HepG2 (cell line): ENCODE measurements at regions not wholly inside any gene's neighbourhood (a gene's known extent, or its start where the extent isn't known, plus 50 kb on each side); places are given as distances from the start of the nearest gene placed in this dataset.

ENCODE experiments used
- ATAC-seq: fragments of 200-7000 bp; cut with Tn5 transposase; 3 replicates; pipeline ENCODE4 v1.9.1; 2020; ENCODE audit warnings: mild to moderate bottlenecking, moderate library complexity
- BruUV-seq: library from RNA; stranded (reverse); fragments of 400-500 nt; replicated peaks from 2 replicates; lab custom pipeline; 2021; lab: Mats Ljungman, UMichigan
- CTCF ChIA-PET: fragments of 300-600 bp; formaldehyde crosslinking; extraction: SDS; loops from one replicate; lab custom pipeline; 2021; ENCODE audit warnings: low total read pairs, inconsistent platforms, low intra/inter-chr PET ratio; lab: Yijun Ruan, JAX
- POLR2A ChIA-PET: fragments of 350-600 bp; sonication (Branson Sonifier 250); formaldehyde crosslinking; loops from one replicate; lab custom pipeline; 2020; ENCODE audit warnings: antibody characterized with exemption, inconsistent platforms; lab: Yijun Ruan, JAX
- DNase-seq: peaks from one replicate; pipeline ENCODE4 v3.0.0-alpha.2; 2015; ENCODE audit warnings: low spot score
- FAIRE-seq: peaks from 3 replicates; lab custom pipeline; 2011; peaks lifted over from hg19 to GRCh38; lab: Jason Lieb, UNC
- H2AFZ ChIP-seq: one replicate; pipeline ENCODE4 v1.6.1; 2011; ENCODE audit warnings: low read length, inconsistent platforms
- H3K27ac ChIP-seq: fragments of 300-600 bp; 3 replicates; pipeline ENCODE4 v1.8.0; 2011; ENCODE audit warnings: mixed run types, mild to moderate bottlenecking, mixed read lengths, low read length, inconsistent platforms; ENCODE audit not compliant: insufficient read depth; ENCODE audit errors: extremely low read length
- H3K27me3 ChIP-seq, 2 experiments: fragments of 200-600 bp in 1 of 2; 2 replicates in 1 of 2; 3 replicates in 1 of 2; pipeline versions ENCODE4 v1.6.0 to v1.8.0; 2011; ENCODE audit warnings: low read length in 2 of 2, mild to moderate bottlenecking in 2 of 2, moderate library complexity in 2 of 2, inconsistent platforms in 1 of 2; ENCODE audit not compliant: insufficient read depth in 2 of 2, control insufficient read depth in 1 of 2
- H3K36me3 ChIP-seq, 2 experiments: fragments of 200-600 bp in 1 of 2; replicated peaks in 1 of 2; 2 replicates in 1 of 2; 3 replicates in 1 of 2; pipeline versions ENCODE4 v1.5.1 to v1.8.0; 2011; ENCODE audit warnings: low read length in 2 of 2, inconsistent platforms in 1 of 2; ENCODE audit not compliant: insufficient read depth in 2 of 2, control insufficient read depth in 1 of 2
- H3K4me1 ChIP-seq: 2 replicates; pipeline ENCODE4 v1.5.1; 2012; ENCODE audit warnings: low read length, inconsistent platforms; ENCODE audit not compliant: insufficient read depth
- H3K4me2 ChIP-seq: 2 replicates; pipeline ENCODE4 v1.6.0; 2011; ENCODE audit warnings: low read depth, low read length, inconsistent platforms
- H3K4me3 ChIP-seq, 3 experiments: fragments of 200-600 bp in 1 of 3; sonication (generic), shearing (Covaris generic) in 1 of 3; replicated peaks in 1 of 3; 2 replicates each; pipeline ENCODE4 v1.5.1; 2011 to 2016; ENCODE audit warnings: low read length in 3 of 3, inconsistent platforms in 2 of 3, low read depth in 2 of 3, mild to moderate bottlenecking in 2 of 3, control low read depth in 1 of 3, mixed read lengths in 1 of 3; ENCODE audit not compliant: insufficient read depth in 1 of 3
- H3K79me2 ChIP-seq: one replicate; pipeline ENCODE4 v1.6.1; 2011; ENCODE audit warnings: low read length, inconsistent platforms; ENCODE audit not compliant: insufficient read depth
- H3K9ac ChIP-seq: 2 replicates; pipeline ENCODE4 v1.6.0; 2011; ENCODE audit warnings: mild to moderate bottlenecking, low read depth, low read length, inconsistent platforms; ENCODE audit not compliant: insufficient read depth
- H3K9me3 ChIP-seq: 2 replicates; pipeline ENCODE4 v1.5.1; 2012; ENCODE audit warnings: mild to moderate bottlenecking, low read length
- H4K20me1 ChIP-seq: 2 replicates; pipeline ENCODE4 v1.6.0; 2011; ENCODE audit warnings: inconsistent platforms, mild to moderate bottlenecking, low read length, moderate library complexity; ENCODE audit not compliant: insufficient read depth
- ARNT ChIP-seq: fragments of 450-650 bp; IDR thresholded peaks from 2 replicates; pipeline ENCODE4 v1.6.1; 2017
- MAFF ChIP-seq: IDR thresholded peaks from 2 replicates; pipeline ENCODE4 v1.6.1; 2011; ENCODE audit warnings: low read depth, low read length, improper control_type of control experiment
- MAFK ChIP-seq, 2 experiments: IDR thresholded peaks in 1 of 2; conservative IDR thresholded peaks in 1 of 2; 2 replicates each; pipeline ENCODE4 v1.6.1; 2011; ENCODE audit warnings: improper control_type of control experiment in 2 of 2, low read length in 2 of 2
- SNAPC5 ChIP-seq: sonication (generic); formaldehyde crosslinking; IDR thresholded peaks from 2 replicates; pipeline ENCODE4 v1.8.1; 2023; ENCODE audit warnings: mild to moderate bottlenecking, missing genetic modification reagents, borderline replicate concordance
- TCF12 ChIP-seq, 2 experiments: fragments of 450-650 bp in 1 of 2; sonication (generic) in 1 of 2; formaldehyde crosslinking in 1 of 2; IDR thresholded peaks; 2 replicates each; pipeline versions ENCODE4 v1.6.1 to v1.8.0; 2017 to 2022; ENCODE audit warnings: antibody characterized with exemption in 1 of 2, mild to moderate bottlenecking in 1 of 2, missing genetic modification reagents in 1 of 2, moderate library complexity in 1 of 2
- ZBTB44 ChIP-seq: sonication (generic); formaldehyde crosslinking; IDR thresholded peaks from 2 replicates; pipeline ENCODE4 v1.4.0; 2020; ENCODE audit warnings: missing genetic modification reagents
- ZNF225 ChIP-seq: sonication (generic); formaldehyde crosslinking; IDR thresholded peaks from 2 replicates; pipeline ENCODE4 v1.4.0; 2020; ENCODE audit warnings: mild to moderate bottlenecking, missing genetic modification reagents
- ZNF724P ChIP-seq: sonication (generic); formaldehyde crosslinking; IDR thresholded peaks from 2 replicates; pipeline ENCODE4 v1.8.0; 2022; ENCODE audit warnings: missing genetic modification reagents, borderline replicate concordance
- WGBS: methylation state at CpG from one replicate; pipeline ENCODE4 v1.1.6; 2017; ENCODE audit warnings: low lambda C conversion rate; 5-methylcytosine and 5-hydroxymethylcytosine counted together
- in situ Hi-C: cut with HindIII; loops from 2 replicates; pipeline ENCODE4 v1.10.0; 2017; ENCODE audit warnings: low pct_unique_long_range_greater_than_20kb; ENCODE audit not compliant: extremely low pct_ligation_motif_present
- intact Hi-C: fragments of 100-400 bp; cut with micrococcal nuclease; formaldehyde crosslinking; loops from one replicate; pipeline ENCODE4 v1.10.0; 2022; ENCODE audit not compliant: unreplicated experiment
- TF ChIP-seq, protein P1 (sequence below): sonication (generic); formaldehyde crosslinking; IDR thresholded peaks from 2 replicates; pipeline ENCODE4 v1.5.0; 2020; ENCODE audit warnings: mild to moderate bottlenecking, missing genetic modification reagents, moderate library complexity
- TF ChIP-seq, protein P2 (sequence below): sonication (generic); formaldehyde crosslinking; IDR thresholded peaks from 2 replicates; pipeline ENCODE4 v1.4.0; 2020; ENCODE audit warnings: missing genetic modification reagents, mild to moderate bottlenecking, borderline replicate concordance

- TF ChIP-seq, protein P1, sequence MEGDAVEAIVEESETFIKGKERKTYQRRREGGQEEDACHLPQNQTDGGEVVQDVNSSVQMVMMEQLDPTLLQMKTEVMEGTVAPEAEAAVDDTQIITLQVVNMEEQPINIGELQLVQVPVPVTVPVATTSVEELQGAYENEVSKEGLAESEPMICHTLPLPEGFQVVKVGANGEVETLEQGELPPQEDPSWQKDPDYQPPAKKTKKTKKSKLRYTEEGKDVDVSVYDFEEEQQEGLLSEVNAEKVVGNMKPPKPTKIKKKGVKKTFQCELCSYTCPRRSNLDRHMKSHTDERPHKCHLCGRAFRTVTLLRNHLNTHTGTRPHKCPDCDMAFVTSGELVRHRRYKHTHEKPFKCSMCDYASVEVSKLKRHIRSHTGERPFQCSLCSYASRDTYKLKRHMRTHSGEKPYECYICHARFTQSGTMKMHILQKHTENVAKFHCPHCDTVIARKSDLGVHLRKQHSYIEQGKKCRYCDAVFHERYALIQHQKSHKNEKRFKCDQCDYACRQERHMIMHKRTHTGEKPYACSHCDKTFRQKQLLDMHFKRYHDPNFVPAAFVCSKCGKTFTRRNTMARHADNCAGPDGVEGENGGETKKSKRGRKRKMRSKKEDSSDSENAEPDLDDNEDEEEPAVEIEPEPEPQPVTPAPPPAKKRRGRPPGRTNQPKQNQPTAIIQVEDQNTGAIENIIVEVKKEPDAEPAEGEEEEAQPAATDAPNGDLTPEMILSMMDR: peak; percentile 67
- TF ChIP-seq ZBTB44 (CRISPR knock-in tag) (no peak), ZNF724P (CRISPR knock-in tag) (no peak), TCF12 (IDR thresholded peaks at IDR 0.05) (no peak), TCF12 (CRISPR knock-in tag; IDR thresholded peaks at IDR 0.05) (no peak)
- TF ChIP-seq, protein P2, sequence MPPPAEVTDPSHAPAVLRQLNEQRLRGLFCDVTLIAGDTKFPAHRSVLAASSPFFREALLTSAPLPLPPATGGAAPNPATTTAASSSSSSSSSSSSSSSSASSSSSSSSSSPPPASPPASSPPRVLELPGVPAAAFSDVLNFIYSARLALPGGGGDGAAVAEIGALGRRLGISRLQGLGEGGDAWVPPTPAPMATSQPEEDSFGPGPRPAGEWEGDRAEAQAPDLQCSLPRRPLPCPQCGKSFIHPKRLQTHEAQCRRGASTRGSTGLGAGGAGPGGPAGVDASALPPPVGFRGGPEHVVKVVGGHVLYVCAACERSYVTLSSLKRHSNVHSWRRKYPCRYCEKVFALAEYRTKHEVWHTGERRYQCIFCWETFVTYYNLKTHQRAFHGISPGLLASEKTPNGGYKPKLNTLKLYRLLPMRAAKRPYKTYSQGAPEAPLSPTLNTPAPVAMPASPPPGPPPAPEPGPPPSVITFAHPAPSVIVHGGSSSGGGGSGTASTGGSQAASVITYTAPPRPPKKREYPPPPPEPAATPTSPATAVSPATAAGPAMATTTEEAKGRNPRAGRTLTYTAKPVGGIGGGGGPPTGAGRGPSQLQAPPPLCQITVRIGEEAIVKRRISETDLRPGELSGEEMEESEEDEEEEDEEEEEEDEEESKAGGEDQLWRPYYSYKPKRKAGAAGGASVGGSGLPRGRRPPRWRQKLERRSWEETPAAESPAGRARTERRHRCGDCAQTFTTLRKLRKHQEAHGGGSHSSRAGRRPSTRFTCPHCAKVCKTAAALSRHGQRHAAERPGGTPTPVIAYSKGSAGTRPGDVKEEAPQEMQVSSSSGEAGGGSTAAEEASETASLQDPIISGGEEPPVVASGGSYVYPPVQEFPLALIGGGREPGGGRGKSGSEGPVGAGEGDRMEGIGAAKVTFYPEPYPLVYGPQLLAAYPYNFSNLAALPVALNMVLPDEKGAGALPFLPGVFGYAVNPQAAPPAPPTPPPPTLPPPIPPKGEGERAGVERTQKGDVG: no peak
Measured at GRCh38 chr12:23055004-23055403, 430.0 kb downstream of the ETNK1 start (continued).

GRCh38 chr12:23057571-23057970 lies 432.6 kb downstream of the ETNK1 start:
- TF ChIP-seq SNAPC5 (CRISPR knock-in tag) (no peak), MAFK (conservative IDR thresholded peaks at IDR 0.05 in 1 of 2, IDR thresholded peaks at IDR 0.05 in 1 of 2; ENCODE audit: low read length in 2 of 2) (peak; percentile 41 to 70), ZNF225 (no peak), MAFF (peak; percentile 70), ARNT (no peak)
- no peak for FAIRE-seq

More at GRCh38 chr12:23057571-23057970, 432.6 kb downstream of the ETNK1 start:
- H3K79me2 ChIP-seq: no peaks in the 10 kb centered on the region
- H3K9ac ChIP-seq: no peak overlapping the region
- 10% methylated on average over 1 of the region's 2 CpGs for WGBS
- ATAC-seq: no peak
- BruUV-seq: no TSS peak
- no peaks in the 10 kb centered on the region; a peak in 1 of 5 replicates for H3K27me3 ChIP-seq
- H3K36me3 ChIP-seq: no peaks in the 10 kb centered on the region
- H2AFZ ChIP-seq: no peak overlapping the region
- no peak overlapping the region for H3K4me3 ChIP-seq
- no peaks in the 10 kb centered on the region for H3K9me3 ChIP-seq
- no peak overlapping the region for H3K27ac ChIP-seq
- DNase-seq: no peak
- intact Hi-C loops (loop anchor here (10.0 kb wide), 1 partner anchor 373 kb away; no protein-coding TSS in a partner anchor), in situ Hi-C loops (no loop called here)
- CTCF ChIA-PET: no interaction called here
- H4K20me1 ChIP-seq: no peaks in the 10 kb centered on the region
- POLR2A ChIA-PET: no interaction called here
- no peaks in the 10 kb centered on the region for H3K4me1 ChIP-seq
- no peak overlapping the region for H3K4me2 ChIP-seq
